Astrocyte (in vitro differentiated cells and primary cell): ENCODE measurements at regions not wholly inside any gene's neighbourhood (a gene's known extent, or its start where the extent isn't known, plus 50 kb on each side); places are given as distances from the start of the nearest gene placed in this dataset.

ENCODE experiments used
- CTCF ChIP-seq: IDR thresholded peaks from 2 replicates; pipeline ENCODE4 v1.5.1; 2011; ENCODE audit warnings: low read depth, mild to moderate bottlenecking, inconsistent platforms, low read length, moderate library complexity; ENCODE audit not compliant: insufficient read depth
- EZH2 ChIP-seq: IDR thresholded peaks from 2 replicates; pipeline ENCODE4 v1.6.1; 2012; ENCODE audit warnings: mild to moderate bottlenecking, low read length, inconsistent platforms; ENCODE audit not compliant: insufficient read depth

- TF ChIP-seq CTCF: no peak
- no peak for TF ChIP-seq EZH2
Measured at GRCh38 chr10:57624856-57625592, 642.7 kb downstream of the IPMK start.
